Astrocyte (in vitro differentiated cells and primary cell): ENCODE measurements at regions not wholly inside any gene's neighbourhood (a gene's known extent, or its start where the extent isn't known, plus 50 kb on each side); places are given as distances from the start of the nearest gene placed in this dataset.

Source experiments
- CTCF ChIP-seq: IDR thresholded peaks from 2 replicates; pipeline ENCODE4 v1.5.1; 2011; ENCODE audit warnings: low read depth, mild to moderate bottlenecking, inconsistent platforms, low read length, moderate library complexity; ENCODE audit not compliant: insufficient read depth
- EZH2 ChIP-seq: IDR thresholded peaks from 2 replicates; pipeline ENCODE4 v1.6.1; 2012; ENCODE audit warnings: mild to moderate bottlenecking, low read length, inconsistent platforms; ENCODE audit not compliant: insufficient read depth

- TF ChIP-seq CTCF (no peak), EZH2 (no peak)
Observed at GRCh38 chr9:106356924-106357323, 506.0 kb upstream of the ZNF462 start.
